ENCODE measurements at regions not wholly inside any gene's neighbourhood (a gene's known extent, or its start where the extent isn't known, plus 50 kb on each side); places are given as distances from the start of the nearest gene placed in this dataset.
A peak's percentile ranks its signal among the peaks of the same experiment; 100 is the strongest.
"Not testable (repeated sequence)": the region's sequence is repeated elsewhere in the genome, so short reads cannot be mapped to it uniquely, and the experiment has no call there.

- DNase-seq: no peak
Observed at GRCh38 chr6:169378620-169379381, 125.2 kb upstream of the THBS2 start.

GRCh38 chr6:169376458-169376857 is 122.8 kb upstream of the THBS2 start:
- no peak for DNase-seq

GRCh38 chr6:169372589-169372988 is 118.9 kb upstream of the THBS2 start:
- no peak for DNase-seq

GRCh38 chr6:169371344-169372127 is 117.9 kb upstream of the THBS2 start:
- DNase-seq: no peak

GRCh38 chr6:169370666-169371343 is 117.2 kb upstream of the THBS2 start:
- DNase-seq: no peak

GRCh38 chr6:169370054-169370453 is 116.4 kb upstream of the THBS2 start:
- DNase-seq: no peak

GRCh38 chr6:169368200-169368599 is 114.6 kb upstream of the THBS2 start:
- no peak for DNase-seq

GRCh38 chr6:169367507-169367906 is 113.9 kb upstream of the THBS2 start:
- DNase-seq: no peak

- DNase-seq: no peak
Observed at GRCh38 chr6:169366258-169366901, 112.7 kb upstream of the THBS2 start.

GRCh38 chr6:169365567-169366257 is 112.1 kb upstream of the THBS2 start:
- peak; percentile 13 for DNase-seq

GRCh38 chr6:169363590-169363989 is 109.9 kb upstream of the THBS2 start:
- DNase-seq: no peak

GRCh38 chr6:169362501-169363121 is 109.0 kb upstream of the THBS2 start:
- DNase-seq: no peak

- DNase-seq: not testable (repeated sequence)
Observed at GRCh38 chr6:169355001-169355400, 101.4 kb upstream of the THBS2 start.

- DNase-seq: no peak
Observed at GRCh38 chr6:169345146-169345545, 91.5 kb upstream of the THBS2 start.

GRCh38 chr6:169344750-169345065 is 91.1 kb upstream of the THBS2 start:
- no peak for DNase-seq

- no peak for DNase-seq
Observed at GRCh38 chr6:169343886-169344749, 90.5 kb upstream of the THBS2 start.

- DNase-seq: no peak
Observed at GRCh38 chr6:169342710-169343109, 89.1 kb upstream of the THBS2 start.

- DNase-seq: no peak
Observed at GRCh38 chr6:169341706-169342105, 88.1 kb upstream of the THBS2 start.

- no peak for DNase-seq
Observed at GRCh38 chr6:169341065-169341464, 87.4 kb upstream of the THBS2 start.

GRCh38 chr6:169340395-169340794 is 86.7 kb upstream of the THBS2 start:
- DNase-seq: no peak

- no peak for DNase-seq
Observed at GRCh38 chr6:169339731-169340309, 86.2 kb upstream of the THBS2 start.

Measured in NCI-H526 treated with DMSO at 0.1 percent for 48 hours (cell line).